ENCODE measurements at regions not wholly inside any gene's neighbourhood (a gene's known extent, or its start where the extent isn't known, plus 50 kb on each side); places are given as distances from the start of the nearest gene placed in this dataset. TPM values are rescaled to one million over a fixed set of nuclear protein-coding genes. Genes with fewer than 3 reads are reported as not detected.
"Not testable (repeated sequence)": the region's sequence is repeated elsewhere in the genome, so short reads cannot be mapped to it uniquely, and the experiment has no call there.

GRCh38 chr5:50607953-50608705, 58.3 kb upstream of the PARP8 start:
- not testable (repeated sequence) for H3K4me2 ChIP-seq; H3K4me1 ChIP-seq (ENCODE audit: insufficient read depth); DNase-seq (ENCODE audit: low spot score); ATAC-seq; H3K27ac ChIP-seq (ENCODE audit: low read depth); H3K4me3 Mint-ChIP-seq; H3K27me3 Mint-ChIP-seq (ENCODE audit: insufficient read depth, low read depth, poor library complexity); H3K79me2 ChIP-seq (replicated peaks; ENCODE audit: insufficient read depth); H2AFZ ChIP-seq; H3K27me3 ChIP-seq (ENCODE audit: insufficient read depth); H3K4me3 ChIP-seq; H3K4me1 Mint-ChIP-seq; H3K9me2 ChIP-seq (ENCODE audit: insufficient read depth); H3F3A ChIP-seq (replicated peaks; ENCODE audit: low read depth); H4K20me1 ChIP-seq (replicated peaks; ENCODE audit: insufficient read depth); H3K27ac Mint-ChIP-seq; H3K36me3 ChIP-seq (ENCODE audit: insufficient read depth)
- Mint-ChIP-seq H3K9me3 (peaks cover 27% of the 10 kb centered on the region), H3K36me3 (ENCODE audit: low read depth) (peaks cover 20% of the 10 kb centered on the region)

GRCh38 chr5:50613057-50613456, 53.4 kb upstream of the PARP8 start:
- Mint-ChIP-seq H3K36me3 (ENCODE audit: low read depth) (peaks cover 14% of the 10 kb centered on the region; the same call in 2 of the 3 replicates), H3K9me3 (peaks cover 18% of the 10 kb centered on the region)
- not testable (repeated sequence) for H3K4me2 ChIP-seq; H3K27ac ChIP-seq (ENCODE audit: low read depth); H3K4me3 ChIP-seq; DNase-seq (ENCODE audit: low spot score); H3K27me3 ChIP-seq (ENCODE audit: insufficient read depth); H3K4me1 Mint-ChIP-seq; H3K27ac Mint-ChIP-seq; H3K36me3 ChIP-seq (ENCODE audit: insufficient read depth); H3K79me2 ChIP-seq (replicated peaks; ENCODE audit: insufficient read depth); H4K20me1 ChIP-seq (replicated peaks; ENCODE audit: insufficient read depth); H3F3A ChIP-seq (replicated peaks; ENCODE audit: low read depth); H3K9me2 ChIP-seq (ENCODE audit: insufficient read depth); H3K4me1 ChIP-seq (ENCODE audit: insufficient read depth); H3K27me3 Mint-ChIP-seq (ENCODE audit: insufficient read depth, low read depth, poor library complexity); H2AFZ ChIP-seq; H3K4me3 Mint-ChIP-seq; ATAC-seq

Small RNA genes lying in the stretch of these regions (small RNA-seq; reads per million reads assigned to genes)
- not detected for gene AC112187.2 (ENCODE audit: low replicate concordance)
